Uterus (tissue), 2 donors: ENCODE measurements at regions not wholly inside any gene's neighbourhood (a gene's known extent, or its start where the extent isn't known, plus 50 kb on each side); places are given as distances from the start of the nearest gene placed in this dataset.

Experiments
- CTCF ChIP-seq, 4 experiments: fragments of 200-600 bp in 2 of 4; fragments of 450-650 bp in 2 of 4; sonication (generic) in 2 of 4; IDR thresholded peaks; one replicate each; pipeline ENCODE4 v1.5.1; 2016 to 2019; ENCODE audit warnings: antibody characterized with exemption in 4 of 4, mild to moderate bottlenecking in 2 of 4, moderate library complexity in 1 of 4
- POLR2A ChIP-seq, 2 donors: fragments of 450-650 bp; IDR thresholded peaks; one replicate each; pipeline ENCODE4 v1.6.1; 2016; ENCODE audit warnings: antibody characterized with exemption in 2 of 2, mild to moderate bottlenecking in 1 of 2, moderate library complexity in 1 of 2

- TF ChIP-seq CTCF (IDR thresholded peaks at IDR 0.05) (no peak), POLR2A (IDR thresholded peaks at IDR 0.05) (no peak)
Measured at GRCh38 chr16:86042996-86043725, 144.2 kb downstream of the IRF8 start.
